ENCODE measurements at regions not wholly inside any gene's neighbourhood (a gene's known extent, or its start where the extent isn't known, plus 50 kb on each side); places are given as distances from the start of the nearest gene placed in this dataset.

DNA sequence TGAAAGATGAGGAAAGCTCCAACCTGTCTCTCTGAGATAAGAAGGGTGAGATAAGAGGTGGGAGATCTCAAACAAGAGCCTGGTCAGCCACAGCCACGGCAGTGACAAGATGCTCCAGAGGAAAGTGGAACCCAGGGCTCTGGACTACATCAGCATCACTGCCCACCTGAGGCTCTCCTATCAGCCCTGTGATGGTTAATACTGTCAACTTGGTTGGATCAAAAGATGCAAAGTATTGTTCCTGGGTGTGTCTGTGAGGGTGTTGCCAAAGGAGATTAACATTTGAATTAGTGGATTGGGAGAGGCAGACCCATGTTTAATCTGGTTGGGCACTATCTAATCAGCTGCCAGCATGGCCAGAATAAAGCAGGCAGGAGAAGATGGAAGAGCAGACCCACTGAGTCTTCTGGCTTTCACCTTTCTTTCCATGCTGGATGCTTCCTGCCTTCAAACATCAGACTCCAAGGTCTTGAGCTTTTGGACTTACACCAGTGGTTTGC is 476.6 kb upstream of the NBEA start:
- DNase-seq (ENCODE audit: low spot score): no peak

GRCh38 chr13:34466301-34466700 is 475.8 kb upstream of the NBEA start:
- DNase-seq (ENCODE audit: low spot score): no peak

DNA sequence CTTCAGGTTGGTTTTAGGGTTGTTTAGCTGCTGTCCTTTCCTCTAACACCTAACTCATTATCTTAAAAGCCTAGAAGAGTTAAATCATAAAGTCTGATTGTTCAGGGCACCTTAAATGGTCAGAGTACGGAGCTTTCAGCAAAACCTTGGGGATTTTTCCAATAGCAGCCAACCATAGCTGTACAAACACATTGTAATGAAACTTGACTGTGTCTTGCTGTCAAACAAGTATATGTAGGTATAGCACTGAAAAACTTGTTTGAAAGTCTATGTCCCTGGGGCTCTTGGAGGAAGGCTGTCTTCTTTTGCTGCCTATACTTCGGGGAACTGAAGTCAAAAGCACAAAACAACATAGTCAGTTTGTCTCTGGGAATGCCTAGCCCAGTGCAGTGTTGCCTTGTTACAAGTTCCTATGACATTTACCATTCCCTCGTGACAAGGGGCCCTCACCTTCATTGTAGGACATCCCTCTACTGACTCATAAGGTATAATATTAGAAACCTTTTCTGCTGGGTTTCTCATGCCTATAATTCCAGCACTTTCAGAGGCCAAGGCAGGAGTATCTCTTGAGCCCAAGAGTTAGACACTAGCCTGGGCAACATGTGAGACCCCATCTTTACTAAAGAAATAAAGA is 474.5 kb upstream of the NBEA start:
- DNase-seq (ENCODE audit: low spot score): no peak

GRCh38 chr13:34469196-34469986 is 472.7 kb upstream of the NBEA start:
- DNase-seq (ENCODE audit: low spot score): no peak

GRCh38 chr13:34474187-34474868 is 467.7 kb upstream of the NBEA start:
- DNase-seq (ENCODE audit: low spot score): no peak

DNA sequence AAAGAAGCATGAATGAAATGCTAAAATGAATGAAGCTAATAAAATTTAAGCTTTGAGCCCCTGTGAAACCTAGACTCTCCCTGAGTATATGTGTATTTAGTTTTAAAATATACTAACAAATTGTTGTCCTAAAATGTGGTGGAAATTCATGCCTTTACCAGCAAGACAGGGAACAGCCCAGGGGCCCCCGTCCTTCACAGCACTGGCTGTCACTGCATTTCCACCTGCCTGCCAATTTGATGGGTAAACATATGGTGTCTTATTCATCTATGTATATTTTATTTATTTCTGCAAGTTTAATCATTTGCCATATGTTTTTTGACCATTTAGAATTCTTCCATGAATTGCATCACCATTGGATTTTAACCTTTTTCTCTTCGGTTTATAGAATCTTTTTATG is 463.7 kb upstream of the NBEA start:
- no peak for DNase-seq (ENCODE audit: low spot score)

GRCh38 chr13:34502011-34502410 is 440.1 kb upstream of the NBEA start:
- DNase-seq (ENCODE audit: low spot score): no peak

DNA sequence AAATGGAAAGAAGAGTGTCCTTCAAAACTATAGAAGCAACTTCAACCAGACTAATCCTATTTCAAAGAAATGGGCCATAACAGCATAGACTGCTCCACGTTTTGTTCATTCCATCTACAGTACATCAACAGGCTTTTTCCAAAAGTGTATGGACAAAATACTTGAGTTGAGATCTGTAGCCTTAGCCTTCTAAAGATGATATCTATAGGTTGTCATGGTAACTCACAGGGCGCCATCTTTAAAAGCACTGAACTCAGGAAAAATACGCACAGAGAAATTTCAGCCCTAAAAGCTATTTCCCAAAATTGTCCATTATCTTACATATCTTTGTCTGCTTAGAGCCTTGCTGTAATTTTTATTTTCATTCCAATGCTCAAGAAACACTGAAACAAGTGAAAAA is 439.4 kb upstream of the NBEA start:
- DNase-seq (ENCODE audit: low spot score): no peak

DNA sequence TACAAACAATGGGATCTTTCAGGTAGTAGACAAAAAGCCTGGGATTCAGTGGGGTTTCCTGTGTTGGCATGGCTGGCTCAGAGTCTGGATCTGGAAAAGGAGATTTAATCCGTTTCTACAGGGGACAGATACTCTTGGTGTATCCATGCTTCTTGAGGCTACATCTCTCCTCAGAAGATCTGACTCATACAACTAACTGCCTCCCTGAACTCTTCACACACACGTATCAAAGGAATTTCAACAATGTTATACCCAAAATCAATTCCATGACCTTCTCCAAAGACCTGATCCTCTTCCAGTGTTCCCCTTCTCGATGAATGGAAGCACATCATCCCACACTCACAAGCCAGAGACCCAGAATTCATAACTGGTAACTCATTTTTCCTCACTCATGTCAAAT is 435.3 kb upstream of the NBEA start:
- peak; percentile 30 for DNase-seq (ENCODE audit: low spot score)

- DNase-seq (ENCODE audit: low spot score): no peak
Measured at GRCh38 chr13:34507630-34508029, 434.4 kb upstream of the NBEA start.

DNA sequence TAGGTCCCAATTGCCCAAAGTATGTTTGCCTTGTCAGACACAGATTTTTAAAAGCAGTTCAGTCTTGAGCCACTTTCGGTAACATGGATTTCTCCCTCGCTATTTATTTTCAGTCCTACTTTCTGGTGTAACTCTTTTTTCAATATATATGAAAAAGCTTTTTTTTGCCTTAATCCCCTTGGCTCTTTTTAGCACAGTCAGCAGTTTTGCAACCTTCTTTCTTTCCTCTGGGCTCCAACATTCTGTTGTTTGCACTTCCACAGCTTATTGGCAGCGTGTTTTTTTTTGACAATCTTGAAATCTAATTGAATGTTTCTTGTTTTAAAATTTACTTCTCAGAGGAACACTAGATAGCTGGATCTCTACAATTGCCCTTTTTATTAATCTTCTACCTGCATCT is 429.3 kb upstream of the NBEA start:
- DNase-seq (ENCODE audit: low spot score): no peak

GRCh38 chr13:34513526-34513925 is 428.5 kb upstream of the NBEA start:
- no peak for DNase-seq (ENCODE audit: low spot score)

DNA sequence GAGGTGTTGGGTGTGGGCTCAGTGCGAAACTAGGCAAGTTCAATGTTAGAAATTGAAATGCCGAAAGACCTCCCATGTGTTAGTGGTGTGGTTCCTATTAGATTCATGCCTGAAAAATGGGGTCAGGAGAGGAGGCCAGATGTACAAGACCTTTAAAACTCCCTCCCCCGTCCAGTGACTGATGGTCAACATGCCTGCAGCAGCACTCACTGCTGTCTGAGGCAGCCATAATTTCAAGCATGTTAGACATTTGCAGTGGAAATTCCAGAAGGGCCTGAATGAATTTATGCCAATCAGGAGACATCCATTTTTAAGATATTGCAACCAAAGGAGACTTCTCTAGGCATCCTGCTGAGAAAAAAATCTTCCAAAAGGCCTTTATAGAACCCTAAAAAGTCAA is 426.9 kb upstream of the NBEA start:
- no peak for DNase-seq (ENCODE audit: low spot score)

GRCh38 chr13:34521171-34521570 is 420.9 kb upstream of the NBEA start:
- DNase-seq (ENCODE audit: low spot score): no peak

DNA sequence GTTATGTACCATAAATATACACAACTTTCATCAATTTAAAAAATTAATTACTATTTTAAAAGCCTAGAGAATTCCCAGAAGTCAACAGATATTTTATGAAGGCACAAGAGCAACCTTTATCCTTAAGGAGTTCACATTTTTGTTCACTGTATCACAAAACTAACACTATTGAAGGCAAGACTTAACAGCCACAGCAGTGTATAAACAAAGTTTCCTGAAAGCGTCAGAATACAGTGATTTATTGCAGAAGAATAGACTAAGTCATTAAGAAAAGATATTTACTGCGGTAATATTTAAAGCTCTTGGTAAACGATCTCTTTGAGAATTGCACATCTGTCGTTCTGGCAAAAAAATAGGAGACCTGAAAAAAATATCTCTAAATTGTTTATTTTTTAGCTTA is 419.3 kb upstream of the NBEA start:
- no peak for DNase-seq (ENCODE audit: low spot score)

DNA sequence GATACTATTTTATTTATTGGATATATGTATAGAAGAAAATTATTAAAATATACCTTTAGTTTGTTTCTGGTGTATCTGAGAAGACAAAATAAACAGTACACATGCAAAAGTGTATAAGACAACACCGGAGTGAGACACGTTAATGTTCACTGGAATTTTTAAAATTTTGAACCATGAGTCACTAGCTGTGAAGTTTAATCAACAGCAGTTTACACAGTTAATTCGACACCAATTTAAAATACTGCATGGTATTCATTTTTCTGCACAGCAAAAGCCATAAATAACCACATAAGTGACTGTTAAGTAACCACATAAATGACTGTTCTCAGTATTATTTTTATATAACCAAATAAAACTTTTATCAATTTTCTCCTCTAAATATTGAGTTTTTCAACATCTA is 418.7 kb upstream of the NBEA start:
- peak; percentile 4 for DNase-seq (ENCODE audit: low spot score)

DNA sequence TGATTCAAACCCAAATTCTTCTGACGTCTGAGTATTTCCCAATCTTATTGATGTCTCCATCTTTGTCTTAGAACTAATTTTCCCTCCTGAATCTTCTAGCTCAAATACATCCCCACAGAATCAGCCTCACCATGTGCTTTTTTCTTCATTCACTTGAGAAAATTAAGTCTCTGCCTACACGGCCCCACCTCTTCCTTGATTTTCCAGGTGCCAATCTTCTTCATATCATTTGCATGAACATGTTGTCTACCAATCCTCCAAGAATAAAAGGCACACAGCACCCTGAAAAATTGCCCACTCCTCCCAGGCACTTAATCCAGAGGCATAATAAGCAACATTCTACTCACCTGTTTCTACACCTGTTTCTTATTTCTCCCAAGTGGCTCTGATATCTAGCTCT is 408.1 kb upstream of the NBEA start:
- DNase-seq (ENCODE audit: low spot score): no peak

DNA sequence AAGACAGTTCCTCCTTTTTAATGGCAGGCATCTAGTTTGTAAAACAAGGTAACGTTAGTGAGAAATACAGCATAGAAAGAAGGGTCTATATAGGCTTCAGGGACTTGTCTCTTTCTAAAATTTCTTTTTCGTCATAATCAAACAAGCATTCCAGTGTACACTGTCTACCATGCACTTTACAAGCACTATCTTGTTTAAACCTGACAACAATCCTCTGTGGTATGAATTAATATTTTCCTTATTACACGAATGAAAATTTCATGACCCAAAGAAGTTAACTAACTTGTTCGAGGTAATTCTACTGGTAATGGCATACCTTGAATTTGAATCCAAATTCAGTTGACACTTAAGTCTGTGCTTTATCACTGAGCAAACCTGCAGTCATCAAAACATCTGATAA is 399.7 kb upstream of the NBEA start:
- DNase-seq (ENCODE audit: low spot score): no peak

- DNase-seq (ENCODE audit: low spot score): no peak
Measured at GRCh38 chr13:34543836-34544235, 398.2 kb upstream of the NBEA start.

DNA sequence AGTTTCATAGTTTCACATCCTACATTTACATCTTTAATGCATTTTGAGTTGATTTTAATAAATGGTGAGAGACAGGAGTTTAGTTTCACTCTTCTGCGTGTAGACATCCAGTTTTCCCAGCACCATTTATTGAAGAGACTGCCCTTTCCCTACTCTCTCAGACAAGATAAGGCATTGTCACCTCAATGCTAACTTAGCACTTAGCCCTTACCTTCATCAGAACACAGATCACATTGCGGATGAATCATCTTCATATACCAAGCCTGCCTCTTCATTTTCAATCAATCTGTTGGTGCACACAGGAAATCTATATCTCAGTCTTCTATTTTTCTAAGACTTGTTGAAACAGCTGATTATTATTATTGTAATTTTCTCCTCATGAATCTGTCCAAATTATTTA is 396.6 kb upstream of the NBEA start:
- DNase-seq (ENCODE audit: low spot score): no peak

- no peak for DNase-seq (ENCODE audit: low spot score)
Measured at GRCh38 chr13:34546344-34547250, 395.5 kb upstream of the NBEA start.

- no peak for DNase-seq (ENCODE audit: low spot score)
Measured at GRCh38 chr13:34547929-34548328, 394.1 kb upstream of the NBEA start.
